ENCODE measurements at regions not wholly inside any gene's neighbourhood (a gene's known extent, or its start where the extent isn't known, plus 50 kb on each side); places are given as distances from the start of the nearest gene placed in this dataset.

DNA sequence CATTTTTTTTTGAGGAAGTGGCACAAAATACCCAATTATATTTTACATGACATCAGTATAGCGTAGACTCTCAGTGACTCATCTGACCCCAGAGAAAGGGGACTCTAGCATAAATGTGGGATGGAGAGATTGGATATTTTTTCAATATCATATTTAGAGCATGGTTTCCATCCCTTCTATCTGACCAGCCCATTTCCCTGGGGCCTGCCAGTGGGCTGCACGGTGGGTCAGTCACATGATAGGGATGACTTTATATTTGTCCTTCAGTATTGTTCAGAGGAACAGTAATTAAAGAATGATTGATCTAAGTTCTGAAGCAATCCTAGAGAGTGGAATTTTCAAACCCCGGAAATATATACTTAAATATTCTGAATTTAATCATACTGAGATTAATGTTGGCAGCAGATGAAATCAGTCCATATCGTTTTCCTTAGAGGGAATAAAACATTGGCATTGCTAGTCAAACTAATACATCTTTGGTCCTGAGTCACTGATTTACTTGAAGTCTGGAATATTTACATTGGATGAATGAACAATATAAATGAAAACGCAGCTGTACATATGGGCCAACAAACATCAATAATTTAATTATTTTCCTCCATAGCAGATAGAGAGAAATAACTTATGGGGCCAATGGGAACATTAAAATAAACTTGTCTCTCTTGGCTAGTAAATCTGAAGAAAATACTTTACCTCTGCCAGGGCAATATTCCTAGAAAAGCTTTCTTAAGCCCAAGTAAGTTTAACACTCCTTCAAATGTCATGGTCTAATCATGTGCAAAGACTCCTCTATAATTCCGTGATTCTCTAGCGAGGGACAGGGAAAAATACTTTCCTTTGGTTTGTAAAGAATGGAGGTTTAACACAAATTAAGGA lies 563.6 kb upstream of the PKDCC start:
- Histone ChIP-seq H3K9ac (ENCODE audit: low read depth in 1 of 2, low read length in 2 of 2) (no peak overlapping the region), H3K4me3 (ENCODE audit: low read depth in 1 of 3, low read length in 3 of 3) (no peak overlapping the region), H3K27me3 (ENCODE audit: control insufficient read depth in 4 of 4, insufficient read depth in 4 of 4, low read length in 3 of 4) (no peaks in the 10 kb centered on the region), H3K36me3 (ENCODE audit: control insufficient read depth in 4 of 4, insufficient read depth in 3 of 4, low read depth in 1 of 4, low read length in 3 of 4) (no peaks in the 10 kb centered on the region), H3K4me1 (ENCODE audit: control insufficient read depth in 4 of 4, insufficient read depth in 4 of 4, low read length in 3 of 4) (no peaks in the 10 kb centered on the region), H3K27ac (ENCODE audit: low read depth in 1 of 2, low read length in 2 of 2) (no peak overlapping the region), H3K9me3 (ENCODE audit: control insufficient read depth in 4 of 4, low read length in 3 of 4) (no peaks in the 10 kb centered on the region)
- TF ChIP-seq TAF1 (conservative IDR thresholded peaks at IDR 0.05) = no peak
- TF ChIP-seq NR2F2 (IDR thresholded peaks at IDR 0.05) = no peak
- no peak for TF ChIP-seq RXRA (IDR thresholded peaks at IDR 0.05)
- TF ChIP-seq, protein P1, sequence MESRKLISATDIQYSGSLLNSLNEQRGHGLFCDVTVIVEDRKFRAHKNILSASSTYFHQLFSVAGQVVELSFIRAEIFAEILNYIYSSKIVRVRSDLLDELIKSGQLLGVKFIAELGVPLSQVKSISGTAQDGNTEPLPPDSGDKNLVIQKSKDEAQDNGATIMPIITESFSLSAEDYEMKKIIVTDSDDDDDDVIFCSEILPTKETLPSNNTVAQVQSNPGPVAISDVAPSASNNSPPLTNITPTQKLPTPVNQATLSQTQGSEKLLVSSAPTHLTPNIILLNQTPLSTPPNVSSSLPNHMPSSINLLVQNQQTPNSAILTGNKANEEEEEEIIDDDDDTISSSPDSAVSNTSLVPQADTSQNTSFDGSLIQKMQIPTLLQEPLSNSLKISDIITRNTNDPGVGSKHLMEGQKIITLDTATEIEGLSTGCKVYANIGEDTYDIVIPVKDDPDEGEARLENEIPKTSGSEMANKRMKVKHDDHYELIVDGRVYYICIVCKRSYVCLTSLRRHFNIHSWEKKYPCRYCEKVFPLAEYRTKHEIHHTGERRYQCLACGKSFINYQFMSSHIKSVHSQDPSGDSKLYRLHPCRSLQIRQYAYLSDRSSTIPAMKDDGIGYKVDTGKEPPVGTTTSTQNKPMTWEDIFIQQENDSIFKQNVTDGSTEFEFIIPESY (IDR thresholded peaks at IDR 0.05) = no peak
- no peak for TF ChIP-seq FOXA1 (IDR thresholded peaks at IDR 0.05)
- no peak for TF ChIP-seq JUND (IDR thresholded peaks at IDR 0.05)
- no peak for TF ChIP-seq SP1 (IDR thresholded peaks at IDR 0.05)
- TF ChIP-seq HNF4A (conservative IDR thresholded peaks at IDR 0.05) = no peak
- no peak for TF ChIP-seq FOXA2 (IDR thresholded peaks at IDR 0.05)
- no peak for DNase-seq (ENCODE audit: low spot score)
- WGBS = 66% methylated on average over 7 of the region's 7 CpGs

DNA sequence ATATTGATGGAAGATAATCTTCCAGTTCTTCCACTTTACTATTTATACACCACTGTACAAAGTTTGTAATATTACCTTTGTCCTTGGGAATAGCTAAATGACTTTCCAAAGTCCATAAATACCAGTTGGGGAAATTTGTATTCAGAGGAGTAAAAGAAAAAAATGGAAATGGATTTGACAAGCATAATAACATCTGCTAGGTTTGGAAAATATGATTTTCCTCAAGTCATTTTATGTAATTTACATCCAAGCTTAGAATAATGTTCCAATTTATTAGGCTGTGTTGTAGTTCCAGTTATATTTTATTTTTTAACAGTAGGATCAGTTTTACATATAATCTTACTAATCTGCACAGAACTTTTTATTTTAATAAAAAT lies 563.0 kb upstream of the PKDCC start:
- no peak for DNase-seq (ENCODE audit: low spot score)
- TF ChIP-seq FOXA2 (IDR thresholded peaks at IDR 0.05) = no peak
- no peak for TF ChIP-seq TAF1 (conservative IDR thresholded peaks at IDR 0.05)
- TF ChIP-seq, protein P2, sequence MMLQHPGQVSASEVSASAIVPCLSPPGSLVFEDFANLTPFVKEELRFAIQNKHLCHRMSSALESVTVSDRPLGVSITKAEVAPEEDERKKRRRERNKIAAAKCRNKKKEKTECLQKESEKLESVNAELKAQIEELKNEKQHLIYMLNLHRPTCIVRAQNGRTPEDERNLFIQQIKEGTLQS (IDR thresholded peaks at IDR 0.05) = no peak
- no peak for TF ChIP-seq EGR1 (IDR thresholded peaks at IDR 0.05; ENCODE audit: low read depth in 2 of 2)
- H3K27me3 ChIP-seq (ENCODE audit: control insufficient read depth in 4 of 4, insufficient read depth in 4 of 4, low read length in 3 of 4) = no peaks in the 10 kb centered on the region

DNA sequence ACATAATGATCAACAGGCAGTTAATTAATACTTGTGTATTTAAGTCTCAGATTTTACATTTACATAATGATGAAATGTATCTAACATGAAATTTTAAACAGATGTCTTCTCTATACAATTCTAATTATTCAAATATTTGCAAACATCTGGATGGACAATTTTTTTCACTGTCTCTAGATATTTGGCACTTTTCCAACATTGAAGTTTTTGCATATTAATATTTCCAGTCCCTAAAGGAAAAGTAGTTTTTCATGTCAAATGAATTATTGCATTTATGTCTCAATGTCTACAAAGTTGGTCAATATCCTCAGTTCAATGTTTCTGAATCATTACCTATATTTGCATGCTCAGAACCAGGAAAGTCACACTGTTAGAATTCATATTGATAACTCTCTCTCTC lies 560.9 kb upstream of the PKDCC start:
- H3K9ac ChIP-seq (ENCODE audit: low read depth in 1 of 2, low read length in 2 of 2) = no peak overlapping the region
- no peak overlapping the region for H3K27ac ChIP-seq (ENCODE audit: low read depth in 1 of 2, low read length in 2 of 2)
- no peak for DNase-seq (ENCODE audit: low spot score)
- no peaks in the 10 kb centered on the region for H3K36me3 ChIP-seq (ENCODE audit: control insufficient read depth in 4 of 4, insufficient read depth in 3 of 4, low read depth in 1 of 4, low read length in 3 of 4)
- H3K27me3 ChIP-seq (ENCODE audit: control insufficient read depth in 4 of 4, insufficient read depth in 4 of 4, low read length in 3 of 4) = peaks cover 0 to 3% (median 0%) of the 10 kb centered on the region in 4 donors
- H3K9me3 ChIP-seq (ENCODE audit: control insufficient read depth in 4 of 4, low read length in 3 of 4) = peaks cover 0 to 5% (median 1%) of the 10 kb centered on the region in 4 donors
- H3K4me3 ChIP-seq (ENCODE audit: low read depth in 1 of 3, low read length in 3 of 3) = no peak overlapping the region
- H3K4me1 ChIP-seq (ENCODE audit: control insufficient read depth in 4 of 4, insufficient read depth in 4 of 4, low read length in 3 of 4) = no peaks in the 10 kb centered on the region
- TF ChIP-seq TAF1 (conservative IDR thresholded peaks at IDR 0.05) (no peak), RAD21 (IDR thresholded peaks at IDR 0.05) (no peak), JUND (IDR thresholded peaks at IDR 0.05) (no peak), FOXA1 (IDR thresholded peaks at IDR 0.05) (no peak), HNF4A (conservative IDR thresholded peaks at IDR 0.05) (no peak), GABPA (IDR thresholded peaks at IDR 0.05 in 1 of 2, conservative IDR thresholded peaks at IDR 0.05 in 1 of 2) (no peak), YY1 (IDR thresholded peaks at IDR 0.05) (no peak)
- TF ChIP-seq, protein P3, sequence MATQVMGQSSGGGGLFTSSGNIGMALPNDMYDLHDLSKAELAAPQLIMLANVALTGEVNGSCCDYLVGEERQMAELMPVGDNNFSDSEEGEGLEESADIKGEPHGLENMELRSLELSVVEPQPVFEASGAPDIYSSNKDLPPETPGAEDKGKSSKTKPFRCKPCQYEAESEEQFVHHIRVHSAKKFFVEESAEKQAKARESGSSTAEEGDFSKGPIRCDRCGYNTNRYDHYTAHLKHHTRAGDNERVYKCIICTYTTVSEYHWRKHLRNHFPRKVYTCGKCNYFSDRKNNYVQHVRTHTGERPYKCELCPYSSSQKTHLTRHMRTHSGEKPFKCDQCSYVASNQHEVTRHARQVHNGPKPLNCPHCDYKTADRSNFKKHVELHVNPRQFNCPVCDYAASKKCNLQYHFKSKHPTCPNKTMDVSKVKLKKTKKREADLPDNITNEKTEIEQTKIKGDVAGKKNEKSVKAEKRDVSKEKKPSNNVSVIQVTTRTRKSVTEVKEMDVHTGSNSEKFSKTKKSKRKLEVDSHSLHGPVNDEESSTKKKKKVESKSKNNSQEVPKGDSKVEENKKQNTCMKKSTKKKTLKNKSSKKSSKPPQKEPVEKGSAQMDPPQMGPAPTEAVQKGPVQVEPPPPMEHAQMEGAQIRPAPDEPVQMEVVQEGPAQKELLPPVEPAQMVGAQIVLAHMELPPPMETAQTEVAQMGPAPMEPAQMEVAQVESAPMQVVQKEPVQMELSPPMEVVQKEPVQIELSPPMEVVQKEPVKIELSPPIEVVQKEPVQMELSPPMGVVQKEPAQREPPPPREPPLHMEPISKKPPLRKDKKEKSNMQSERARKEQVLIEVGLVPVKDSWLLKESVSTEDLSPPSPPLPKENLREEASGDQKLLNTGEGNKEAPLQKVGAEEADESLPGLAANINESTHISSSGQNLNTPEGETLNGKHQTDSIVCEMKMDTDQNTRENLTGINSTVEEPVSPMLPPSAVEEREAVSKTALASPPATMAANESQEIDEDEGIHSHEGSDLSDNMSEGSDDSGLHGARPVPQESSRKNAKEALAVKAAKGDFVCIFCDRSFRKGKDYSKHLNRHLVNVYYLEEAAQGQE (IDR thresholded peaks at IDR 0.05) = no peak
- TF ChIP-seq, protein P1 (IDR thresholded peaks at IDR 0.05) = no peak
- TF ChIP-seq, protein P2 (IDR thresholded peaks at IDR 0.05) = no peak
- TF ChIP-seq, protein P4, sequence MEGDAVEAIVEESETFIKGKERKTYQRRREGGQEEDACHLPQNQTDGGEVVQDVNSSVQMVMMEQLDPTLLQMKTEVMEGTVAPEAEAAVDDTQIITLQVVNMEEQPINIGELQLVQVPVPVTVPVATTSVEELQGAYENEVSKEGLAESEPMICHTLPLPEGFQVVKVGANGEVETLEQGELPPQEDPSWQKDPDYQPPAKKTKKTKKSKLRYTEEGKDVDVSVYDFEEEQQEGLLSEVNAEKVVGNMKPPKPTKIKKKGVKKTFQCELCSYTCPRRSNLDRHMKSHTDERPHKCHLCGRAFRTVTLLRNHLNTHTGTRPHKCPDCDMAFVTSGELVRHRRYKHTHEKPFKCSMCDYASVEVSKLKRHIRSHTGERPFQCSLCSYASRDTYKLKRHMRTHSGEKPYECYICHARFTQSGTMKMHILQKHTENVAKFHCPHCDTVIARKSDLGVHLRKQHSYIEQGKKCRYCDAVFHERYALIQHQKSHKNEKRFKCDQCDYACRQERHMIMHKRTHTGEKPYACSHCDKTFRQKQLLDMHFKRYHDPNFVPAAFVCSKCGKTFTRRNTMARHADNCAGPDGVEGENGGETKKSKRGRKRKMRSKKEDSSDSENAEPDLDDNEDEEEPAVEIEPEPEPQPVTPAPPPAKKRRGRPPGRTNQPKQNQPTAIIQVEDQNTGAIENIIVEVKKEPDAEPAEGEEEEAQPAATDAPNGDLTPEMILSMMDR (IDR thresholded peaks at IDR 0.05; ENCODE audit: low read depth, low read length, missing input control) = no peak

More for the DNA sequence above, 563.0 kb upstream of the PKDCC start:
- H3K9ac ChIP-seq (ENCODE audit: low read depth in 1 of 2, low read length in 2 of 2) = no peak overlapping the region
- H3K36me3 ChIP-seq (ENCODE audit: control insufficient read depth in 4 of 4, insufficient read depth in 3 of 4, low read depth in 1 of 4, low read length in 3 of 4) = no peaks in the 10 kb centered on the region
- no peaks in the 10 kb centered on the region for H3K9me3 ChIP-seq (ENCODE audit: control insufficient read depth in 4 of 4, low read length in 3 of 4)
- H3K4me3 ChIP-seq (ENCODE audit: low read depth in 1 of 3, low read length in 3 of 3) = no peak overlapping the region
- H3K4me1 ChIP-seq (ENCODE audit: control insufficient read depth in 4 of 4, insufficient read depth in 4 of 4, low read length in 3 of 4) = no peaks in the 10 kb centered on the region
- H3K27ac ChIP-seq (ENCODE audit: low read depth in 1 of 2, low read length in 2 of 2) = no peak overlapping the region
